CD4-positive, alpha-beta T cell treated with Interleukin-6 at 100 ng/mL for 8 hours (primary cell): ENCODE measurements at regions not wholly inside any gene's neighbourhood (a gene's known extent, or its start where the extent isn't known, plus 50 kb on each side); places are given as distances from the start of the nearest gene placed in this dataset.

ENCODE experiments used
- DNase-seq: peaks from one replicate; pipeline ENCODE4 v3.0.0-alpha.2; 2020; ENCODE audit warnings: mixed read lengths, low spot score

GRCh38 chr12:3959799-3960560 is 86.8 kb upstream of the PARP11 start:
- DNase-seq, result no peak

GRCh38 chr12:3958534-3958933 is 85.3 kb upstream of the PARP11 start:
- DNase-seq, result no peak

GRCh38 chr12:3951380-3952135 is 78.4 kb upstream of the PARP11 start:
- DNase-seq, result no peak

- peak; percentile 25 for DNase-seq
These were observed 77.6 kb upstream of the PARP11 start for GRCh38 chr12:3950714-3951320.

- DNase-seq, result peak; percentile 62
These were observed 74.6 kb upstream of the PARP11 start for GRCh38 chr12:3947781-3948180.

- no peak for DNase-seq
These were observed 72.5 kb upstream of the PARP11 start for GRCh38 chr12:3945671-3946070.

GRCh38 chr12:3944620-3945019 is 71.4 kb upstream of the PARP11 start:
- DNase-seq, result no peak

GRCh38 chr12:3938042-3938544 is 64.9 kb upstream of the PARP11 start:
- no peak for DNase-seq

GRCh38 chr12:3935078-3935477 is 61.9 kb upstream of the PARP11 start:
- peak; percentile 46 for DNase-seq

- no peak for DNase-seq
These were observed 60.6 kb upstream of the PARP11 start for GRCh38 chr12:3933819-3934192.

- peak; percentile 17 for DNase-seq
These were observed 60.0 kb upstream of the PARP11 start for GRCh38 chr12:3933074-3933818.

- DNase-seq, result no peak
These were observed 58.6 kb upstream of the PARP11 start for GRCh38 chr12:3931776-3932175.

- peak; percentile 47 for DNase-seq
These were observed 58.0 kb upstream of the PARP11 start for GRCh38 chr12:3931206-3931605.

GRCh38 chr12:3929875-3930615 is 56.8 kb upstream of the PARP11 start:
- DNase-seq, result no peak

GRCh38 chr12:3928538-3929184 is 55.5 kb upstream of the PARP11 start:
- DNase-seq, result no peak

GRCh38 chr12:3925621-3926020 is 52.4 kb upstream of the PARP11 start:
- no peak for DNase-seq

GRCh38 chr12:3924761-3925160 is 51.6 kb upstream of the PARP11 start:
- no peak for DNase-seq

- no peak for DNase-seq
These were observed 49.8 kb upstream of the PARP11 start for GRCh38 chr12:3923021-3923420.
